ENCODE measurements at regions not wholly inside any gene's neighbourhood (a gene's known extent, or its start where the extent isn't known, plus 50 kb on each side); places are given as distances from the start of the nearest gene placed in this dataset.

- no peak for TF ChIP-seq EZH2phosphoT487 (IDR thresholded peaks at IDR 0.05; ENCODE audit: insufficient read depth, low read depth)
- no peak for TF ChIP-seq EZH2 (IDR thresholded peaks at IDR 0.05; ENCODE audit: insufficient read depth, poor library complexity, severe bottlenecking)
These were observed 87.6 kb upstream of the MTPN start for GRCh38 chr7:136064627-136065237.

Measured in GM23248 (cell line).